IPS DF 6.9 (cell line): ENCODE measurements at regions not wholly inside any gene's neighbourhood (a gene's known extent, or its start where the extent isn't known, plus 50 kb on each side); places are given as distances from the start of the nearest gene placed in this dataset.

Experiments used
- DNase-seq: peaks from one replicate; pipeline ENCODE4 v3.0.0-alpha.2; 2013; ENCODE audit warnings: low read depth, low spot score
- H3K27ac ChIP-seq: one replicate; pipeline ENCODE4 v1.5.1; 2013; ENCODE audit warnings: low read length, control low read depth
- H3K27me3 ChIP-seq: 2 replicates; pipeline ENCODE4 v1.6.1; 2013; ENCODE audit warnings: mild to moderate bottlenecking, low read length; ENCODE audit not compliant: control insufficient read depth, insufficient read depth
- H3K36me3 ChIP-seq: 2 replicates; pipeline ENCODE4 v1.6.1; 2013; ENCODE audit warnings: low read length; ENCODE audit not compliant: control insufficient read depth, insufficient read depth
- H3K4me1 ChIP-seq: 2 replicates; pipeline ENCODE4 v1.6.1; 2013; ENCODE audit warnings: low read length; ENCODE audit not compliant: control insufficient read depth, insufficient read depth
- H3K4me3 ChIP-seq: 2 replicates; pipeline ENCODE4 v1.5.1; 2013; ENCODE audit warnings: mild to moderate bottlenecking, low read length
- H3K9me3 ChIP-seq: 2 replicates; pipeline ENCODE4 v1.6.1; 2013; ENCODE audit warnings: low read length, inconsistent platforms; ENCODE audit not compliant: control insufficient read depth, insufficient read depth
- WGBS: extraction: QIAGEN DNeasy Blood & Tissue Kit; methylation state at CpG from one replicate; pipeline ENCODE4 v1.1.7; 2013; ENCODE audit warnings: mixed read lengths, missing lambda C conversion rate; ENCODE audit not compliant: insufficient read length, insufficient coverage; 5-methylcytosine and 5-hydroxymethylcytosine counted together

GRCh38 chr13:38590796-38591507, 95.9 kb upstream of the FREM2 start:
- 100% methylated on average over 1 of the region's 6 CpGs for WGBS
- H3K9me3 ChIP-seq: no peaks in the 10 kb centered on the region
- no peak for DNase-seq

GRCh38 chr13:38602266-38602665, 84.6 kb upstream of the FREM2 start:
- WGBS: no CpG with 5 or more reads among the region's 6 CpGs
- H3K4me3 ChIP-seq: no peak overlapping the region
- 0 out of 2 replicates have a peak, but pooled peaks cover 1% of the 10 kb centered on the region for H3K4me1 ChIP-seq
- H3K27me3 ChIP-seq: no peaks in the 10 kb centered on the region
- no peaks in the 10 kb centered on the region for H3K9me3 ChIP-seq
- no peaks in the 10 kb centered on the region for H3K36me3 ChIP-seq
- DNase-seq: no peak
- no peak overlapping the region for H3K27ac ChIP-seq

More at GRCh38 chr13:38590796-38591507, 95.9 kb upstream of the FREM2 start:
- H3K36me3 ChIP-seq: no peaks in the 10 kb centered on the region
- no peak overlapping the region for H3K27ac ChIP-seq
- no peaks in the 10 kb centered on the region for H3K4me1 ChIP-seq
- H3K27me3 ChIP-seq: no peaks in the 10 kb centered on the region
- no peak overlapping the region for H3K4me3 ChIP-seq

DNA sequence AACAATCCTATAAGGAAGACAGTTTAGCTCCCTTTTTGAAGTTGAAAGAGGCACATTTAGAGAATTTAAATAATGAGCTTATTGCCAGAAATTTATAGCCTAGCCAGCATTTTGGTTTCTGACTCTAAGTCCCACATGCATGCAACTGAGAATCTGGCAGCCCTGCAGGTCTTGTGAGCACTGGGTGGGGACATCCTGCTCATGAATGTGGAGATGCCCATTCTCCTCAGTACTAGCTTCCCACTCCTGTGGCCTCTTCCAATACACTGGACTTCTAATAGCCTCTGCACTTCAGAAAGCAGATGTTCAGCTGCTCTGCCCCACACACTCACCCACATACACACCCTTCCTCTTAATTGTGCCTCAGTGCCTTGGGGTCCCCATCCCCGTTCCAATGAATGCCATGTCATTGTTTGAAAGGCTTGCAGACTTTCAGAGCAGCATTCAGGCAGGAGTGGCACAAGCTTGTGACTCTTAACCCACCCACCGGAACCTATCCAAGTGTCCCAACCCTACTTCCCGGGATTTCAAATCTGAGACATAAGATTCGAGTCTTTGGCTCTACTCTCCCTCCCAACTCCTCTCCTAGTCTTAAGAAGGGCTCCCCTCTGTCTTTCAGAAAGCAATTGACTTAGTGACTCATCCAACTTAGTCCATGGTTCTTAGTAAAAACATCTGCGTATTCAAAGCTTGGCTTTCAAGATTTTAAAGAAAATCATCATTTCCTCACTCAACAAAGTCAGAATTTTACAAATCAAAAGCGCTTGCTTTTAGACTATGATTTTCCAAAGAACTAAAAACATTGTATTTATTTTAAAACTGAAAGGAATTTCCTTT, 80.0 kb upstream of the FREM2 start:
- no peak overlapping the region for H3K27ac ChIP-seq
- H3K4me3 ChIP-seq: no peak overlapping the region
- no peaks in the 10 kb centered on the region for H3K36me3 ChIP-seq
- H3K27me3 ChIP-seq: no peaks in the 10 kb centered on the region
- no CpG with 5 or more reads among the region's 6 CpGs for WGBS
- H3K9me3 ChIP-seq: no peaks in the 10 kb centered on the region
- 0 out of 2 replicates have a peak, but pooled peaks cover 1% of the 10 kb centered on the region for H3K4me1 ChIP-seq
- DNase-seq: no peak

- DNase-seq: no peak
- Histone ChIP-seq H3K27ac (no peak overlapping the region), H3K27me3 (no peaks in the 10 kb centered on the region), H3K36me3 (no peaks in the 10 kb centered on the region), H3K4me1 (no peaks in the 10 kb centered on the region), H3K9me3 (no peaks in the 10 kb centered on the region), H3K4me3 (no peak overlapping the region)
- no CpG with 5 or more reads among the region's 1 CpG for WGBS
Observed at GRCh38 chr13:38617936-38618335, 68.9 kb upstream of the FREM2 start.

DNA sequence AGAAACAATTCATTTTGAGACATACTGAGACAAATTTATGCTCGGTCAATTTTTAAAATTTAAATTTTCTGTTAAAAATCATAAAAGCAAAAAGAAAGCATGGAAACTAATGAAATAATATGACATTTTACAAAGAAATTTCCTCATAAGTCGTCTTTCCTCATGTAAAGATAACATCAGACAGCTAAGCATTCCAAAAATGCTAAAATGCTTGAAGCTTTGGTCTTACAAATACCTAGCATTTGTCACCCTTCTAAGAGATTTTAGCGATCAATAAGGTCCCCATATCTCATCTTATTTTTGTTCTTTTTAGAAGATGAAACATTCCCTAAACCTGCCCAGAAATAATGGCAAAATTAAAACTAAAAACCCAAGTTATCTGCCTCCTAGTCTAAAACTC, 68.5 kb upstream of the FREM2 start:
- Histone ChIP-seq H3K27me3 (no peaks in the 10 kb centered on the region), H3K9me3 (no peaks in the 10 kb centered on the region), H3K36me3 (no peaks in the 10 kb centered on the region), H3K4me3 (no peak overlapping the region), H3K4me1 (no peaks in the 10 kb centered on the region), H3K27ac (no peak overlapping the region)
- DNase-seq: no peak
- no CpG with 5 or more reads among the region's 3 CpGs for WGBS

DNA sequence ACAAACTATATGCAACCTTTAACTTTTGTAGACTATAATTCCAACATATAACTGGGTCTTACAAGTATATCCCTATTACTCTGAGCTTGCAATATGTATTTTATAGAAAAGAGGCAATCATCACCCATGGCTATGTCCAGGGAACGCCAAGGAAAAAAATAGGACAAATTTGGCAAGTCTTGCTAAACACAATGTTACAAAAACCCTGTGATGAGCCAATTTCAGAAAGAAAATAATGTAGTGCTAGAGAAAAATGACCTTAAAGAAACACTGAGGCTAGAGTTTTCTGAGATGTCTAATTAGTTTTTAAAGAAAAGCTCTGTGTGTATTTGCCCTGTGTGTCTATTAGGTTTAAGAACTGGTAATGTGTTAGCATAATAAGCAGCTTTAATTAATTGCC, 68.0 kb upstream of the FREM2 start:
- no peaks in the 10 kb centered on the region for H3K9me3 ChIP-seq
- no peak for DNase-seq
- WGBS: no CpG with 5 or more reads among the region's 1 CpG
- no peak overlapping the region for H3K4me3 ChIP-seq
- no peaks in the 10 kb centered on the region for H3K27me3 ChIP-seq
- no peaks in the 10 kb centered on the region for H3K36me3 ChIP-seq
- no peaks in the 10 kb centered on the region; the same call in 1 of the 2 replicates for H3K4me1 ChIP-seq
- H3K27ac ChIP-seq: no peak overlapping the region

DNA sequence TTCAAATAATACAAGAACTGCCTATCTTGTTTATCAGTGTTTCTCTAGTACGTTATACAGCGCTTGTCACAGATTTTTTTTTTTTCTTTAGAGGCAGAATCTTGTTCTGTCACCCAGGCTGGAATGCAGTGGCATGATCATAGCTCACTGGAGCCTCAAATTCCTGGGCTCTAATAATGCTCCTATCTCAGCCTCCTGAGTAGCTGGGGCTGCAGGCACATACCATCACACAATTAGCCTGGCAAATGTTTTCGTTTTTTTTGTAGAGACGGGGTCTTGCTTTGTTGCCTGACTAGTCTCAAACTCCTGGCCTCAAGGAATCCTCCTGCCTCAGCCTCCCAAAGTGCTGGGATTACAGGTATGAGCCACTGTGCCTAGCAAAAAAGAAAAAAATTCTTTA, 66.0 kb upstream of the FREM2 start:
- H3K36me3 ChIP-seq: no peaks in the 10 kb centered on the region
- no CpG with 5 or more reads among the region's 4 CpGs for WGBS
- H3K27me3 ChIP-seq: no peaks in the 10 kb centered on the region

GRCh38 chr13:38624822-38625221, 62.1 kb upstream of the FREM2 start:
- WGBS: no CpG with 5 or more reads among the region's 10 CpGs
- H3K4me3 ChIP-seq: no peak overlapping the region
- no peaks in the 10 kb centered on the region for H3K36me3 ChIP-seq
- peak; percentile 74 for DNase-seq
- H3K4me1 ChIP-seq: no peaks in the 10 kb centered on the region; the same call in 1 of the 2 replicates
- H3K27ac ChIP-seq: no peak overlapping the region
- no peaks in the 10 kb centered on the region for H3K9me3 ChIP-seq
- no peaks in the 10 kb centered on the region for H3K27me3 ChIP-seq

More for the DNA sequence above, 66.0 kb upstream of the FREM2 start:
- Histone ChIP-seq H3K27ac (no peak overlapping the region), H3K4me1 (no peaks in the 10 kb centered on the region; the same call in 1 of the 2 replicates), H3K4me3 (no peak overlapping the region), H3K9me3 (no peaks in the 10 kb centered on the region)
- DNase-seq: no peak

DNA sequence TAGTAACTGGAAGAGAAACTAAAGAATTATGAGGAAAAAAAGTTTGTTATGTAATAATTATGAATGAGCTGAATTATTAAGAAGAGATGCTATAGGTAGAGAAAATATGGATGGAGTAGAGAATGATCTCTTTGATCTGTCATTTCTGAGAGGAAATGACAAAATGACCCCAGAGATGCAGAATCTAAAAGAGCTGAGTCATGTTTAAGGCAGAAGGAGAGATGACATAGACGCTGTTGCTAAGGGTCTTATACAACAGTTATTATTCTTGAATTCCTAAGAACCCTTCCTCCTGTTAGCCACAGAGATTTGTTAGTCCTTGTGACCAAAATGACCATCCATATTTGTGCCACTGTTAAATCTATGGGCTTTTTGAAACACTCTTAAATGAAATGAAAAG, 58.3 kb upstream of the FREM2 start:
- Histone ChIP-seq H3K27ac (no peak overlapping the region), H3K9me3 (no peaks in the 10 kb centered on the region), H3K36me3 (no peaks in the 10 kb centered on the region), H3K27me3 (no peaks in the 10 kb centered on the region), H3K4me3 (no peak overlapping the region), H3K4me1 (no peaks in the 10 kb centered on the region; the same call in 1 of the 2 replicates)
- WGBS: no CpG with 5 or more reads among the region's 1 CpG
- no peak for DNase-seq

DNA sequence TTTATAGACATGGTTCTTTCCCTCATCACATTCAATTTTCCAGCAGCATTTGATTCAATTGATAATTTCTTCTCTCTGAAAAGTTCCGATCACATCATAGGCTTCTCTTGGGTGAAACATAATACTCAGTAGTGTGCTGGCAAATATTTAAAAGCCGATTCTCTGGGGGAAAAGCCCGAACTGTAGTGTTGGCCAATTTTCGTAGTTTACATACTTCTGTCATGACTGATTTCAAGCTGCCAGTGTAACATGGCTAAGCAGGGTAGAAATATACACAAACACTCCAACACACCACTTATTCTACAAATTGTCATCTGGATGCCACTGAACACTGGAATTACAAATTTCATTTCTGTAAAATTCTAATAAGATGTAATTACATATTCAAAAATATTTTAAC, 56.1 kb upstream of the FREM2 start:
- no peak overlapping the region for H3K4me3 ChIP-seq
- no peak for DNase-seq
- WGBS: no CpG with 5 or more reads among the region's 4 CpGs

More for the DNA sequence above, 56.1 kb upstream of the FREM2 start:
- Histone ChIP-seq H3K27me3 (no peaks in the 10 kb centered on the region), H3K9me3 (no peaks in the 10 kb centered on the region), H3K4me1 (no peaks in the 10 kb centered on the region), H3K27ac (no peak overlapping the region), H3K36me3 (no peaks in the 10 kb centered on the region)
